ENCODE measurements at regions not wholly inside any gene's neighbourhood (a gene's known extent, or its start where the extent isn't known, plus 50 kb on each side); places are given as distances from the start of the nearest gene placed in this dataset.

- in situ Hi-C loops (cut with MboI) (no loop called here), intact Hi-C loops (cut with micrococcal nuclease) (no loop called here)
- BruUV-seq (replicated peaks) = no TSS peak
- Histone ChIP-seq H3K36me3 (ENCODE audit: control insufficient read depth, insufficient read depth, low read length) (no peaks in the 10 kb centered on the region), H3K27ac (ENCODE audit: extremely low read depth, low read depth, low read length) (no peak overlapping the region), H2AFZ (ENCODE audit: low read depth, low read length) (no peak overlapping the region), H4K20me1 (replicated peaks; ENCODE audit: control insufficient read depth, insufficient read depth, low read length) (no peaks in the 10 kb centered on the region), H3K4me3 (no peak overlapping the region), H3K27me3 (ENCODE audit: control insufficient read depth in 2 of 2, insufficient read depth in 2 of 2, low read length in 2 of 2) (no peaks in the 10 kb centered on the region), H3K9ac (ENCODE audit: insufficient read depth in 1 of 2, low read depth in 2 of 2, low read length in 2 of 2) (no peak overlapping the region), H3K9me3 (replicated peaks; ENCODE audit: control insufficient read depth, insufficient read depth, low read depth, low read length) (no peaks in the 10 kb centered on the region), H3K4me1 (replicated peaks in 1 of 2; ENCODE audit: control insufficient read depth in 2 of 2, insufficient read depth in 2 of 2, low read length in 2 of 2) (no peaks in the 10 kb centered on the region), H3K4me2 (ENCODE audit: insufficient read depth, low read length) (no peak overlapping the region), H3K79me2 (ENCODE audit: control insufficient read depth, insufficient read depth, low read length) (no peaks in the 10 kb centered on the region), H3K9me1 (ENCODE audit: control insufficient read depth, insufficient read depth, low read length) (no peaks in the 10 kb centered on the region)
- FAIRE-seq = no peak
- ChIA-PET CTCF (ENCODE audit: low intra/inter-chr PET ratio) (no interaction called here), POLR2A (no interaction called here)
- no peak for DNase-seq (ENCODE audit: extremely low read depth in 1 of 4, low spot score in 3 of 4)
- WGBS (ENCODE audit: insufficient coverage, low coverage, missing lambda C conversion rate) = 4% methylated on average over 5 of the region's 5 CpGs
- ATAC-seq = no peak
- TF ChIP-seq RFX7 (CRISPR knock-in tag; IDR thresholded peaks at IDR 0.05) (no peak), KDM4B (IDR thresholded peaks at IDR 0.05; ENCODE audit: borderline replicate concordance in 2 of 2, low read depth in 1 of 2) (no peak), PREB (CRISPR knock-in tag; IDR thresholded peaks at IDR 0.05) (no peak), ZNF347 (CRISPR knock-in tag; IDR thresholded peaks at IDR 0.05; ENCODE audit: low read depth) (no peak), DDX20 (tag; IDR thresholded peaks at IDR 0.05; ENCODE audit: low read depth) (no peak), DMBX1 (CRISPR knock-in tag; IDR thresholded peaks at IDR 0.05; ENCODE audit: borderline replicate concordance) (no peak), XRCC5 (IDR thresholded peaks at IDR 0.05; ENCODE audit: low read depth, low read length) (no peak), ZC3H4 (CRISPR knock-in tag; IDR thresholded peaks at IDR 0.05; ENCODE audit: borderline replicate concordance) (no peak), ZNF695 (CRISPR knock-in tag; IDR thresholded peaks at IDR 0.05) (no peak), IFI16 (CRISPR knock-in tag; IDR thresholded peaks at IDR 0.05) (no peak), PYGO2 (tag; IDR thresholded peaks at IDR 0.05) (no peak), MLLT1 (IDR thresholded peaks at IDR 0.05) (no peak), TAL1 (IDR thresholded peaks at IDR 0.05) (no peak), HINFP (tag; conservative IDR thresholded peaks at IDR 0.05; ENCODE audit: low read depth) (no peak), SMARCB1 (IDR thresholded peaks at IDR 0.05; ENCODE audit: insufficient read length, low read depth) (no peak), RFX1 (IDR thresholded peaks at IDR 0.05) (no peak), CEBPB (tag; IDR thresholded peaks at IDR 0.05) (no peak), THRA (IDR thresholded peaks at IDR 0.05) (no peak)
Observed at GRCh38 chr9:81490605-81491331, 198.6 kb downstream of the TLE1 start.
